Posterior cingulate gyrus (tissue), 11 donors: ENCODE measurements at regions not wholly inside any gene's neighbourhood (a gene's known extent, or its start where the extent isn't known, plus 50 kb on each side); places are given as distances from the start of the nearest gene placed in this dataset.

Source experiments
- DNase-seq, 10 donors: peaks; one replicate each; pipeline versions ENCODE4 v3.0.0 to v3.0.0-alpha.2; 2020 to 2021; ENCODE audit warnings: mixed read lengths in 3 of 10
- intact Hi-C: fragments of 100-400 bp; cut with DNase I; formaldehyde crosslinking; loops from one replicate; pipeline ENCODE4 v1.15.1; 2023

GRCh38 chr1:214816603-214817002 is 213.6 kb downstream of the CENPF start:
- intact Hi-C loops, result no loop called here

GRCh38 chr1:214823311-214824117 is 220.5 kb downstream of the CENPF start:
- intact Hi-C loops, result no loop called here
- DNase-seq, result peak in 1 of 10 donors; percentile 66

More at GRCh38 chr1:214816603-214817002, 213.6 kb downstream of the CENPF start:
- no peak for DNase-seq

- DNase-seq, result no peak
- intact Hi-C loops, result no loop called here
Measured at GRCh38 chr1:214824763-214825162, 221.8 kb downstream of the CENPF start.

- no peak for DNase-seq
- intact Hi-C loops, result no loop called here
Measured at GRCh38 chr1:214826619-214827018, 223.6 kb downstream of the CENPF start.

- DNase-seq, result no peak
- intact Hi-C loops, result no loop called here
Measured at GRCh38 chr1:214827883-214828282, 224.9 kb downstream of the CENPF start.

- intact Hi-C loops, result no loop called here
- DNase-seq, result no peak
Measured at GRCh38 chr1:214830941-214831340, 227.9 kb downstream of the CENPF start.

- intact Hi-C loops, result no loop called here
- no peak for DNase-seq
Measured at GRCh38 chr1:214831956-214832355, 229.0 kb downstream of the CENPF start.

- DNase-seq, result no peak
- intact Hi-C loops, result no loop called here
Measured at GRCh38 chr1:214833178-214833756, 230.3 kb downstream of the CENPF start.

GRCh38 chr1:214837376-214837775 is 234.4 kb downstream of the CENPF start:
- DNase-seq, result no peak
- intact Hi-C loops, result no loop called here

- intact Hi-C loops, result no loop called here
- DNase-seq, result no peak
Measured at GRCh38 chr1:214838351-214838750, 235.4 kb downstream of the CENPF start.

GRCh38 chr1:214840356-214840755 is 237.4 kb downstream of the CENPF start:
- intact Hi-C loops, result no loop called here
- DNase-seq, result no peak

- no peak for DNase-seq
- intact Hi-C loops, result no loop called here
Measured at GRCh38 chr1:214842856-214843255, 239.7 kb upstream of the KCNK2 start.

GRCh38 chr1:214843281-214843680 is 239.3 kb upstream of the KCNK2 start:
- intact Hi-C loops, result no loop called here
- no peak for DNase-seq

- intact Hi-C loops, result no loop called here
- no peak for DNase-seq
Measured at GRCh38 chr1:214844319-214844718, 238.2 kb upstream of the KCNK2 start.

- DNase-seq, result no peak
- intact Hi-C loops, result no loop called here
Measured at GRCh38 chr1:214846276-214846675, 236.3 kb upstream of the KCNK2 start.

- DNase-seq, result no peak
Measured at GRCh38 chr1:214847071-214847810, 235.3 kb upstream of the KCNK2 start.

GRCh38 chr1:214848101-214848500 is 234.4 kb upstream of the KCNK2 start:
- DNase-seq, result no peak
- intact Hi-C loops, result no loop called here

More at GRCh38 chr1:214847071-214847810, 235.3 kb upstream of the KCNK2 start:
- intact Hi-C loops, result no loop called here

- intact Hi-C loops, result no loop called here
- DNase-seq, result no peak
Measured at GRCh38 chr1:214850432-214851050, 232.0 kb upstream of the KCNK2 start.

- intact Hi-C loops, result no loop called here
- DNase-seq, result no peak
Measured at GRCh38 chr1:214853340-214853739, 229.2 kb upstream of the KCNK2 start.

GRCh38 chr1:214854126-214854875 is 228.2 kb upstream of the KCNK2 start:
- no peak for DNase-seq
- intact Hi-C loops, result no loop called here
